ENCODE measurements at regions not wholly inside any gene's neighbourhood (a gene's known extent, or its start where the extent isn't known, plus 50 kb on each side); places are given as distances from the start of the nearest gene placed in this dataset.

- TF ChIP-seq, protein P1, sequence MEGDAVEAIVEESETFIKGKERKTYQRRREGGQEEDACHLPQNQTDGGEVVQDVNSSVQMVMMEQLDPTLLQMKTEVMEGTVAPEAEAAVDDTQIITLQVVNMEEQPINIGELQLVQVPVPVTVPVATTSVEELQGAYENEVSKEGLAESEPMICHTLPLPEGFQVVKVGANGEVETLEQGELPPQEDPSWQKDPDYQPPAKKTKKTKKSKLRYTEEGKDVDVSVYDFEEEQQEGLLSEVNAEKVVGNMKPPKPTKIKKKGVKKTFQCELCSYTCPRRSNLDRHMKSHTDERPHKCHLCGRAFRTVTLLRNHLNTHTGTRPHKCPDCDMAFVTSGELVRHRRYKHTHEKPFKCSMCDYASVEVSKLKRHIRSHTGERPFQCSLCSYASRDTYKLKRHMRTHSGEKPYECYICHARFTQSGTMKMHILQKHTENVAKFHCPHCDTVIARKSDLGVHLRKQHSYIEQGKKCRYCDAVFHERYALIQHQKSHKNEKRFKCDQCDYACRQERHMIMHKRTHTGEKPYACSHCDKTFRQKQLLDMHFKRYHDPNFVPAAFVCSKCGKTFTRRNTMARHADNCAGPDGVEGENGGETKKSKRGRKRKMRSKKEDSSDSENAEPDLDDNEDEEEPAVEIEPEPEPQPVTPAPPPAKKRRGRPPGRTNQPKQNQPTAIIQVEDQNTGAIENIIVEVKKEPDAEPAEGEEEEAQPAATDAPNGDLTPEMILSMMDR (IDR thresholded peaks at IDR 0.05): no peak
Observed at GRCh38 chr13:99143904-99144303, 56.8 kb upstream of the UBAC2 start.

DNA sequence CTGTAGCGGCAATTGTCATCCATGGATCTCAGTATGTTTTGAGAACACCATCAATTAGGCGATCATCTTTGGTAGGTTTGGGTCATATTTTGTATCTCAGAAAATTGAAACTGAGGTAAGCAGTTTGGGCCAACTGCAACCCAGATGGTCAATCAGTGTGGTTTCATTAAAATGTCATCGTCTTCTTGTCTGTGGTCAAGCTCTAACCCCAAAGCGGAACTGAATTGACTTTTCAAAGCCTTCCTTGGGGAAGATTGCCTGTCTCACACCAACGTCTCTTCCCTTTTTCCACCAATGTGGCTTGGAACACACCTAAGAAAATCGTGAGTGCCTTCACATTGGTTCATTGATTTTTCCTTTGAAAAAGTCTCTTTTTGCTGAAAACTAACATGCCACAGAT is 56.3 kb upstream of the UBAC2 start:
- TF ChIP-seq, protein P1 (IDR thresholded peaks at IDR 0.05): no peak

- TF ChIP-seq, protein P1 (IDR thresholded peaks at IDR 0.05): no peak
Observed at GRCh38 chr13:99145461-99145860, 55.2 kb upstream of the UBAC2 start.

DNA sequence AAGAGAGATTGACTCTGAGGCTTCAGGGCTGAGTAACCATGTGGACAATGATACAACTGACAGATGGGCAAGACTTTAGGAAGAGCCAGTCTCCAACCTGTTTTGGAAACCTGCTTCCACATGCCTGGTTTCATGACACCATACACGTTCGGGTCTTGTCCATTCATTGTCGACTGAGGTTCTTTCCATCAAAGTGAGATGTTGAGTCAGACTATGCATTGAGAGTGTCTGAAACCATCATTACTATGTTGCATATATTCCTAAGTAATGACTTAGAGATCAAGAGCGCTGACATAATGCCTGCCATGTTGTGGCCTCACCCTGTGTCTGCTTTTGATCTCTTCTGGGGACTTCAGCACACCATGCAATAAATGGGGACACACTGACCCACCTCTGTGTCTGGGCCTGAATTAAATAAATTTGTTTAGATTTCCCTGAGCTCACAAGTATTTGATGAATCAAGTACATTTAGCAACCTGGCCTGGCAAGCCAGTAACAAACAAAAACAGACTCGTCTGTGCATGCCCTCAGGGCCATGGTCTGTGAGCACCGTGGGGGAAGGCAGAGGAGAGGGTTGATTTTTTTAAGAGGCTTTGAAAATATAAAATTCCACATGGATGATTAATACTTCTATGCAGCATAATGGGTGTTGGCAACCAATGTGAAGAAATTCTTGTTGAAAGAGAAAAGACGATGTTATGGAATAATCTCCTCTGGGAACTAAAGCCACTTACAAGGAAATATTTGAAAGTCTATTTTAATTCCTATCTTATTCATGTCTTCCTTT is 49.9 kb upstream of the UBAC2 start:
- TF ChIP-seq, protein P1 (IDR thresholded peaks at IDR 0.05): no peak

Measured in LNCAP (cell line).